HFF-Myc (cell line): ENCODE measurements at regions not wholly inside any gene's neighbourhood (a gene's known extent, or its start where the extent isn't known, plus 50 kb on each side); places are given as distances from the start of the nearest gene placed in this dataset.

Source experiments
- DNase-seq: peaks from one replicate; pipeline ENCODE4 v3.0.0-alpha.2; 2011; ENCODE audit warnings: low read depth; ENCODE audit errors: extremely low read depth
- H3K4me3 ChIP-seq: replicated peaks from 2 replicates; pipeline ENCODE4 v1.5.1; 2011; ENCODE audit warnings: low read depth, mild to moderate bottlenecking, control low read depth, low read length
- TF ChIP-seq, protein P1 (sequence below): IDR thresholded peaks from 2 replicates; pipeline ENCODE4 v1.5.1; 2012; ENCODE audit warnings: mild to moderate bottlenecking, low read depth, low read length, control low read depth; ENCODE audit errors: missing control alignments

DNA sequence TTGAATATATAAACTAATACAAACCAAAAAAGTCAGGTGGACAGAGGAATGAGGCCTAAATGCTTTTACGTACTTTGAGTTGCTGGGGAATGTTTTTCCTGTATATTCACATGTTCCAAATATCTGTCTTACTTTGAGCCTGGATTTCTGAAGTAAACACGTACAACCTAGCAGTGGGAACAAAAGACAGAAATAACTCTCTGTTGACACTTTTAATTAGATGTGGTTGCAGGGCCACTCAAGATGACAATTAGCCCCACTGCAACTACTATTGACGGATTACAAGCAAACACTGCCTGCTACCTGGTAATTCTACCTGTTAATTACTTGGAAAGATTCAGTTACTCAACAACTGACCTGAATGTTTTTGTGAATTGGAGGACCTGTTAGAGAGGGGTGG is 196.9 kb downstream of the TTLL7 start:
- TF ChIP-seq, protein P1, sequence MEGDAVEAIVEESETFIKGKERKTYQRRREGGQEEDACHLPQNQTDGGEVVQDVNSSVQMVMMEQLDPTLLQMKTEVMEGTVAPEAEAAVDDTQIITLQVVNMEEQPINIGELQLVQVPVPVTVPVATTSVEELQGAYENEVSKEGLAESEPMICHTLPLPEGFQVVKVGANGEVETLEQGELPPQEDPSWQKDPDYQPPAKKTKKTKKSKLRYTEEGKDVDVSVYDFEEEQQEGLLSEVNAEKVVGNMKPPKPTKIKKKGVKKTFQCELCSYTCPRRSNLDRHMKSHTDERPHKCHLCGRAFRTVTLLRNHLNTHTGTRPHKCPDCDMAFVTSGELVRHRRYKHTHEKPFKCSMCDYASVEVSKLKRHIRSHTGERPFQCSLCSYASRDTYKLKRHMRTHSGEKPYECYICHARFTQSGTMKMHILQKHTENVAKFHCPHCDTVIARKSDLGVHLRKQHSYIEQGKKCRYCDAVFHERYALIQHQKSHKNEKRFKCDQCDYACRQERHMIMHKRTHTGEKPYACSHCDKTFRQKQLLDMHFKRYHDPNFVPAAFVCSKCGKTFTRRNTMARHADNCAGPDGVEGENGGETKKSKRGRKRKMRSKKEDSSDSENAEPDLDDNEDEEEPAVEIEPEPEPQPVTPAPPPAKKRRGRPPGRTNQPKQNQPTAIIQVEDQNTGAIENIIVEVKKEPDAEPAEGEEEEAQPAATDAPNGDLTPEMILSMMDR, result no peak
- no peak for DNase-seq

DNA sequence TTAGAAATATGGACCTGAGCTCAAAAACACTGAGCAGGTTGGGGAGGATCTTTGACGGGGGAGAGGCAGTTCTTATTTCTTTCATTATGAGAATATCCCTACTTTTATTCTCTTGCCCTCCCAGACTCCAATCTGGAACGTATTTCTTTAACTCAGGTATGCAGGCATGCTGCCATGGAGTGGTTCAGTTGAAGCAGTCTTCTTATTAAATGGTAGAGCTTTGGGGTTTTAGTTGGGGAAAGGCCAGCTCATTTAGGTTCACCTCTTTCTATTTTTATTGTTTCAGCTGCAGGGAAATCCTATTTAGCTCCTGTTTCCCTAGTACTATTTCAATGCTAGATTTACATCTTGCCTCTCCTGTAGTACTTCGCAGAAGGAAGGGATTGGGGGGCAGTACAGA is 198.9 kb downstream of the TTLL7 start:
- TF ChIP-seq, protein P1, result no peak
- H3K4me3 ChIP-seq, result no peak overlapping the region
- DNase-seq, result no peak

More for the DNA sequence above, 196.9 kb downstream of the TTLL7 start:
- no peak overlapping the region for H3K4me3 ChIP-seq

DNA sequence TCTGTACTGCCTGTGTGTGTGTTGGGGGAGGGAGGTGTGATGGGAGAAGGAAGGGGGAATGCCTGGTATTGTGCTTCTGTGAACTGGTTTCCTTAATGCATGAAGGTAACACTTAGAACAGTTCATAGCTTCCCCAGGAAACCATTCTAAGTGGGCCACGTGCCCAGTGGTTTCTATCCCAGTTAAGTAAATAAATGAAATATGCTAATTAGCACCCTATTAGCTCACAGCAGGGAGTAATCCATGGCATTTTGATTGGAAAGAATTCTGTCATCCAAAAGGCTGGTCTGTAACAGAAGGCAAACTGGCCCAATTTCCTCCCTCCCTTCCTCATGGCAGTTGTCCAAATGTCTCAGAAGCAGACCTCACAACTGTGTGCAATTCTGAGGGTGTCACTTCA is 199.3 kb downstream of the TTLL7 start:
- H3K4me3 ChIP-seq, result no peak overlapping the region
- TF ChIP-seq, protein P1, result no peak
- no peak for DNase-seq

DNA sequence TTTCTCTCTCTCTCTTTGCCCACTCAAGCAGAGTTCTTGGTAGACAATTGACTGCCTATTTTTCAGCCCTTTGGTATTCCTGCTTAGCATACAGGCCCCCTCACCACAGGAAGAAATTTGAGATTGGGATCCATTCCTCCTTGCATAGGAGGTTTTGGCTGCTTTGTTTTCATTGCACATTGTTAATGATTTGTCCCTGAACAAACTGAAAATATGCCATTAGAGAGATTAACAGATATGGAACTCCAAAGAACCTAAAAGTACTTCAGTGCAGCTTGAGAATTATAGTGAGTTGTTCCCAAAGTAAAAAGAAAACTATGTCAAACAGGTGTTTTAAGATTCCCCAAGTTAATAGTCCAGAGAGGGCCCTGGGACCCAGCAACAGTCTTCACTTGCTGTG is 200.0 kb downstream of the TTLL7 start:
- TF ChIP-seq, protein P1, result no peak
- no peak for DNase-seq
- H3K4me3 ChIP-seq, result no peak overlapping the region

DNA sequence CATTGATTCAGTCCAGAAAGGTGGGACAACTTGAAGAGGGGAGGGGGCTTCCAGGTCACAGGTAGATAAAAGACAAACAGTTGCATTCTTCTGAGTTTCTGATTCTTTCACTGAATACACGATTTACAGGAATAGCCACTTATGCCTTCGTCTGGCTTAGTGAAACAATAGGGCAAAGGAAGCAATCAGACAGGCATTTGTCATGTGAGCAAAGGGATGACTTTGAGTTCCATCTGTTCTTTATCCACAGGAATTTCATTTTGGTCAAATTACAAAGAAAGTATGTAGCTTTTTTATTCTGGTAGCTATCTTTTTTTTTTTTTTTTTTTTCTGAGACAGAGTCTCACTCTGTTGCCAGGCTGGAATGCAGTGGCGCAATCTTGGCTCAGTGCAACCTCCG is 202.5 kb downstream of the TTLL7 start:
- DNase-seq, result no peak
- TF ChIP-seq, protein P1, result no peak
- H3K4me3 ChIP-seq, result no peak overlapping the region

DNA sequence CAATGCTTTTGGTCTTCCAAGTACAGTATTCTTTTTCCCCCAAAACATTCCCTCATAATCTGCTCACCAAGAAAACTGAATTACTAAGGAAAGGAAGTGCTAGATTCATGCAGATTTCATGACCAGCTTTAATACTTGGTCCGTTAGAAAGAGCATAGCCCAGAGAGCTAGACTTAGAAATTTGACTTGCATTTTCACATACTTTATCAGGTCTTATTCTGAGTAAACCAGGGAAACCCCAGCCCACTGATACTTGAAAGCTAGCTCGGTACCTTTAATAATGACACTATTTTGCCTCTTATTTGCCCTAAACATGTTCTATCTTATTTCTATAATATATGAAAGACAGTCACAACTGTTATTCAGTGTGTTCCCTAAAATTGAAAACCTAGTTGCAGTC is 204.5 kb downstream of the TTLL7 start:
- TF ChIP-seq, protein P1, result no peak
- no peak for DNase-seq
- H3K4me3 ChIP-seq, result no peak overlapping the region

DNA sequence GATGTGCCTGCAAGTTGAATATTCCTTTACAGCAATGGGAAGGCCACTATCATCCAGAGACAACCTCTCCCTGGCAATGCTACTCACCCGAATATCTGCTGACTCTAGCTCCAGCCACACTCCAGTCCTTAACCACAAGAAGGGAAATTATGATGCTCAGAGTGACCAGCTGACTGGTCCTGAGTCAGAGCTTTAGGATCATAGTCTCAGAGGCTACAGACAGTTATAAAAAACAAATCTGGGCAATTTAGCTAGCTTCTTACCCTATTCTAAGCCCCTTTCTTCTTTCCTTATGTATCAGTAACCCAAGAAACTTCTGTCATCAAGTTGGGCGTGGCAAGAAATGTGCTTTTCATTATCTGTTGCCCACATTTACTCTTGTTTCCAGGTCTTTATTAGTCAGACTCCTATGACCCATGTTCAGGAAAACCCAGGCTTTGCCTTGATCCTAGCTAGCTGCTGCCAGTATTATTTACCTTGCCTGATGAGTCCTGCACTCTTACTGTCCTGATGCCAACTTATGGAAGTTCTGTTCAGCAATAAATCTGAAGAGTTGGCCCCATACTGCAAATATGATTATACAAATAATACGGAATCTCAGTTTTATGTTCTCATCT is 207.0 kb downstream of the TTLL7 start:
- peak; percentile 42 for DNase-seq
- TF ChIP-seq, protein P1, result no peak
- H3K4me3 ChIP-seq, result no peak overlapping the region
